ENCODE measurements at regions not wholly inside any gene's neighbourhood (a gene's known extent, or its start where the extent isn't known, plus 50 kb on each side); places are given as distances from the start of the nearest gene placed in this dataset.
A peak's percentile ranks its signal among the peaks of the same experiment; 100 is the strongest.

- no peak for DNase-seq (ENCODE audit: low read depth in 2 of 3, low spot score in 2 of 3)
Measured at GRCh38 chr10:130774871-130775270, 536.6 kb downstream of the TCERG1L start.

DNA sequence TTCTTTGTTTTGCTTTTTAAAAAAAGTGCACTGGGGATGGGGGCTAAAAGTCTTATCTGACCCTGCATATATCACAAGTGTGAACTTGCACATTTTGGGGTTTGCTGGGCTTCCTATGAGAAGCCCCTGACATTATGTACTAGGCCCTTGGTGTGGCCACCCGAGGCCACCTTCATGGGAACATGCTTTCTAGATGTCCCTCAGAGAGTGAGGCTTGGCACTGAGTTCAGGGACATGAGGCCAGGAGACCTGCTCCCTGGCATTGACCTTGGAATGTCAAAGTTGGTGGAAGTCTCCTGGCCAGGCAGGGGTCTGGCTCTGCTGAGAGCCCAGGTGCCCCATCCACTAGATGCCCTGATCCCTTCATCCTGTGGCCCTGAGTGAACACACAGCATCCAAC is 536.2 kb downstream of the TCERG1L start:
- no peak for DNase-seq (ENCODE audit: low read depth in 2 of 3, low spot score in 2 of 3)

- DNase-seq (ENCODE audit: low read depth in 2 of 3, low spot score in 2 of 3), result no peak
Measured at GRCh38 chr10:130776724-130777123, 534.8 kb downstream of the TCERG1L start.

DNA sequence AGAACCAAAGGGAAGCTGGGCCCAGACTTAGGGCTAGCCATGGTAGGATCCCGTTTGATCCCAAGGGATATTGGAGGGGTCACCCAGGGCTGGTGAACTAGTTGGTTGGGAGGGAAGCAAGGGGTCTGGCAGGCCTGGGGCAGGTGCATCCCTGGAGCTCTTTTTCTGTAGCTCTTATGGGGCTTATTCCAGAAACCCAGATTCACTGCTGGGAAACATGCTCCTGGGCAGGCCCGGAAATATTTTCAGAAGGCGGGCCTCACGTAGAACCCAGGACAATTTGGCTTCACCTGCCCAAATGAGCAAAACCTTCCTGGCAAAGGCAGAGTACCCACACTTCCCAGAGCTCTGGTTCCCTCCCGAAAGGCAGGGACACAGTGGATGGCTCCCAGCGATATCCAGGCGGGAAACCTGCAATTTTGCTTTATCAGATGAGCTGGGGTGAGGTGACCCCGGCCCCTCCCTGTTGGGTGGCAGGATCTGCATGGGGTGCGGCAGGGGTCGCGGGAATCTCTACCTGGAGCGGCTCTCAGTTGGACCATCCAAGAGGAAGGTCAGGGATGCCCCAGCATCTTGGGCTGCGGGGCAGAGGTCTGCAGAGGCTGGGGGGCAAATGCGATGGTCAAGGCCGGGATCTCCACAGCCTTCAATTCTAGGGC is 533.9 kb downstream of the TCERG1L start:
- DNase-seq (ENCODE audit: low read depth in 2 of 3, low spot score in 2 of 3), result no peak

- no peak for DNase-seq (ENCODE audit: low read depth in 2 of 3, low spot score in 2 of 3)
Measured at GRCh38 chr10:130778166-130778545, 533.4 kb downstream of the TCERG1L start.

DNA sequence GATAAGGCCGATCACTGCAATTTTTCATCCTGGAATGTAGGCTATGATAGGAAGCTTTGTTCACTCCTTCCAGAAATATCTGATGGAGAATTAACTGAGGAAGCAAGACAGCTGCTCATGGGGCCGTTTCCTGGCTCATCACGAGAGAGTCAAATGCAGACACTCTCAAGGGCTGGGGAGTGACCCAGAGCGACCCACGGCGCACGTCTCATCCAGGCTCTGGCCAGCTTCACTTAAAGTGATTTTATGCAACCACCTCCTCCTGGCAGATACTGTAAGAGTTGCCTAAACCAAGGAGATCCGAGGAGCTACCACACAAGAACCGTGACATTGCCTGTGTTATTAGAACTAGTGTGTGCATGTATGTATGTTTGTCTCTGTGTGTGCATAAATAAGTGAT is 530.8 kb downstream of the TCERG1L start:
- DNase-seq (ENCODE audit: low read depth in 2 of 3, low spot score in 2 of 3), result no peak

- DNase-seq (ENCODE audit: low read depth in 2 of 3, low spot score in 2 of 3), result no peak
Measured at GRCh38 chr10:130781206-130781605, 530.3 kb downstream of the TCERG1L start.

GRCh38 chr10:130781623-130782022 is 529.9 kb downstream of the TCERG1L start:
- DNase-seq (ENCODE audit: low read depth in 2 of 3, low spot score in 2 of 3), result no peak

GRCh38 chr10:130782467-130782866 is 529.1 kb downstream of the TCERG1L start:
- no peak for DNase-seq (ENCODE audit: low read depth in 2 of 3, low spot score in 2 of 3)

DNA sequence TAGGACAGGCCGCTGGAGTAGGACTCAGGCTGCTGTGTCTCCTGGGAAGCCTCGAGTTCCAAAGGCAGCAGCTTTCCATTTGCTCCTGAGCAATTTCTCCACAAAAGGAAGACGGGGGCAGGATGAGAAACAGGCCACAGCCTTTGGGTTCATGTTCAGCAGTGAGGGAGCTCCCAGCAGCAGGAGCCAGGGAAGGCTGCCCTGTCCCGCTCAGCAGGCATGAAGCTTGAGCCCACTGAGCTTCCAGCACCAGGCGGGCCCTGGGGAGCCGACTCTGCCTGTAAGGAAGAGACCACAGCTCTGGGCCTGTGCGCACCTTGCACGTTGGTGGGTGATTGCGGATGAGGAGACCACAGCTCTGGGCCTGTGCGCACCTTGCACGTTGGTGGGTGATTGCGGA is 527.2 kb downstream of the TCERG1L start:
- DNase-seq (ENCODE audit: low read depth in 2 of 3, low spot score in 2 of 3), result no peak

DNA sequence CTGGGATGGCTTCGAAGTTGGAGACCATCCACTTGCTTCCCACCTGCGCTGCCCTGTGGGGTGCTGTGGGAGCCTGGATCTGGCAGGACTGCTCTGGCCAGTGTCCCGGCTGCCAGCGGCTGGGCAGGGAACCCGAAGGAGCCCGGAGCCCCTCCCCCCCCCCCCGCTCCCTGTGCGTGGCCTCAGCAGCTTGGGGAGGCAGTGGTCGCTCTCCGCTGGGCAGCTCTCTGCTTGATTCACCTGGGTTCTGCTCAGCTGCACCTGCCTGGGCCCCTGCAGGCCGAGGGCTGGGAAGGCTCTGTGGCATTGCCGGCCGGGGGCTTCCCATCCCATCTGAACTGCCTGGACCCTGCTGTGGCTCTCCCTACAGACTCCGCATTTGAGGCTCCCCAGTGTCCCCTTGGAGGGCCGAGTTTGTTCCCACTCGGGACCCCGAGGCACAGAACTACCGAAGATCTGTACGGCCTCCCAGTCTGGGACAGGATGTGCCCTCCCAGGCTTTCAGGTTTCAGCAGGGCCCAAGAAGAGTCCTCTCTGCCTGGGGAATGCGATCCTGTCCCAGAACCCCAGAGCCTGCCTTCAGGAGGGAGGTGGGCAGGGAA is 525.1 kb downstream of the TCERG1L start:
- DNase-seq (ENCODE audit: low read depth in 2 of 3, low spot score in 2 of 3), result no peak

GRCh38 chr10:130787243-130787642 is 524.3 kb downstream of the TCERG1L start:
- no peak for DNase-seq (ENCODE audit: low read depth in 2 of 3, low spot score in 2 of 3)

- DNase-seq (ENCODE audit: low read depth in 2 of 3, low spot score in 2 of 3), result no peak
Measured at GRCh38 chr10:130787821-130788220, 523.7 kb downstream of the TCERG1L start.

DNA sequence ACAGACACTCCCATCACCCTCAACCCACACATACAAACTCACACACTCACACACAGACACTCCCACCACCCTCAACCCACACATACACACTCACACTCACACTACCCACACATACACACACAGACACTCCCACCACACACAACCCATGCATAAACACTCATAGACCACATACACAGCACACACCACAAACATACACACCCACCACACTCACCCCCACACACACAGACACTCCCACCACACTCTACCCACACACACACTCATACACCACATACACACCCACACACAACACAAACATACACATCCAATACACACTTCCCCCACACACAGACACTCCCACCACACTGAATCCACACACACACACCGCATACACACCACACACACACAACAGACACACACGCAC is 521.2 kb downstream of the TCERG1L start:
- no peak for DNase-seq (ENCODE audit: low read depth in 2 of 3, low spot score in 2 of 3)

GRCh38 chr10:130792096-130792845 is 519.2 kb downstream of the TCERG1L start:
- DNase-seq (ENCODE audit: low read depth in 2 of 3, low spot score in 2 of 3), result no peak

GRCh38 chr10:130795819-130796218 is 515.7 kb downstream of the TCERG1L start:
- no peak for DNase-seq (ENCODE audit: low read depth in 2 of 3, low spot score in 2 of 3)

DNA sequence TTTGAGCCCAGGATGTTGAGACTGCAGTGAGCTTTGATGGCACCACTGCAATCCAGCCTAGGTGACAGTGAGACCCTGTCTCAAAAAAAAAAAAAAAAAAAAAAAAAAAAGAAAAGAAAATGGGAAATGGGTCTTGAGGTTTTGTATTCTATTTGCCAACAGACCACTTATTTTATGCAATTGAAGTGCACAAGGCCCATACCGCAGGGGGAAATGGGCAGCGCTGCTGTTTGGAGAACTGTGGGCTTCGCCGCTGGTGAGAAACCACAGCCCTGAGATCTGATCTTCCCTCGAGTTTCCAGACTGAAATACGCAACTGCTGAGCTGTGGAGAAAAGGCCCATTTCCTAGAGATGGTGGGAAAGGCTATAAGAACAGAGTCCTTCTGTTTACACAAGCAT is 512.0 kb downstream of the TCERG1L start:
- DNase-seq (ENCODE audit: low read depth in 2 of 3, low spot score in 2 of 3), result peak in 2 of 3 donors; percentile 5 to 46

GRCh38 chr10:130800281-130800680 is 511.2 kb downstream of the TCERG1L start:
- DNase-seq (ENCODE audit: low read depth in 2 of 3, low spot score in 2 of 3), result no peak

- no peak for DNase-seq (ENCODE audit: low read depth in 2 of 3, low spot score in 2 of 3)
Measured at GRCh38 chr10:130801276-130801675, 510.2 kb downstream of the TCERG1L start.

- no peak for DNase-seq (ENCODE audit: low read depth in 2 of 3, low spot score in 2 of 3)
Measured at GRCh38 chr10:130801784-130802183, 509.7 kb downstream of the TCERG1L start.

DNA sequence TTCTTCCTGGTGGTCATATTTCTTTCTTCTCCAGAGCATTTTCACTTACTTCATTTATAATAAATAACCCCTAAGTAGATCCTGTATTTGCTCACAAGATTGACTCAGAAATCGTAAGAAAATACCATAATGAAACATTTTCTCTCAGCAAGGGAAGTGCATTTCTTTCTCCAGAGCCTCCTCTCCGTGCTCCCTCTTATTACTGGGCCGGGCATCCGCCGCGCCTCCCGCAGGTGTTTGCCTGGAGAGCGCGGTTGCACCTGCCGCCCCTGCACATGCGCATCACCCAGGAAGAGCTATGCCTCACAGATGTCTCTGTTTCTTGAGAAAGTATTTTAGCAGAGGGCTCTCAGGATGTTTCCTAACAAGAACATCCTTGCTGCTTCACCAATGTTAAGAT is 509.2 kb downstream of the TCERG1L start:
- DNase-seq (ENCODE audit: low read depth in 2 of 3, low spot score in 2 of 3), result no peak

DNA sequence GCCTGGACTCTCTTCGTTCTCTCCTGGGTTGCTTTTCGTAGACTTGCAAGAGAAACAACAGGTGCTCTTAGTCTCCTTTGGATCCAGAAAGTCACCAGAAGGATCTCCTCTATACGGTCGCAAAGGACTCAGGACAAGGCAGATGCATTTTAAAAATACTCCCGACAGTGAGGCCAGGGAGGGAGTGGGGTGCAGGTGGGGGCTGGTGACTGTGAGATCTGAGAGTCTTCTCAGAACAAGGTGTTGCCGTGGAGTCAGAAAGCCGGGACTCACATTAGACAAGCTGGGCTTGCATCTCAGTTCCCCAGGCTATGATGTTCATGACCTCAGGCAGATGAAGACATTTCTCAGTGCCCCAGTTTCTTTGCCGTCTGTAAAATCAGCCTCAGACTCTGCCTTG is 507.2 kb downstream of the TCERG1L start:
- no peak for DNase-seq (ENCODE audit: low read depth in 2 of 3, low spot score in 2 of 3)

All from hematopoietic multipotent progenitor cell (in vitro differentiated cells).